NT2/D1 (cell line): ENCODE measurements at regions not wholly inside any gene's neighbourhood (a gene's known extent, or its start where the extent isn't known, plus 50 kb on each side); places are given as distances from the start of the nearest gene placed in this dataset.

Experiments
- YY1 ChIP-seq: IDR thresholded peaks from 2 replicates; pipeline ENCODE4 v1.6.1; 2011; ENCODE audit not compliant: insufficient read length, insufficient read depth
- ZNF274 ChIP-seq: IDR thresholded peaks from 2 replicates; pipeline ENCODE4 v1.6.1; 2011; ENCODE audit warnings: mild to moderate bottlenecking, low read depth, low read length

- TF ChIP-seq YY1 (no peak), ZNF274 (no peak)
Measured at GRCh38 chr1:193931356-193931755, 744.9 kb upstream of the B3GALT2 start.
